ENCODE measurements at regions not wholly inside any gene's neighbourhood (a gene's known extent, or its start where the extent isn't known, plus 50 kb on each side); places are given as distances from the start of the nearest gene placed in this dataset.

- Histone ChIP-seq H3K4me3 (ENCODE audit: low read length in 3 of 3) (no peak overlapping the region), H3K4me1 (ENCODE audit: control insufficient read depth in 3 of 3, insufficient read depth in 3 of 3, low read length in 3 of 3) (no peaks in the 10 kb centered on the region), H3K9ac (ENCODE audit: low read depth in 1 of 3, low read length in 3 of 3) (no peak overlapping the region), H3K27me3 (ENCODE audit: control insufficient read depth in 3 of 3, insufficient read depth in 3 of 3, low read length in 3 of 3) (no peaks in the 10 kb centered on the region), H3K36me3 (ENCODE audit: control insufficient read depth in 3 of 3, insufficient read depth in 3 of 3, low read length in 3 of 3) (no peaks in the 10 kb centered on the region), H3K27ac (ENCODE audit: low read depth, low read length) (no peak overlapping the region), H3K9me3 (ENCODE audit: control insufficient read depth in 3 of 3, low read length in 3 of 3) (no peaks in the 10 kb centered on the region)
Measured at GRCh38 chr18:48488388-48488850, 50.4 kb upstream of the CTIF start.

GRCh38 chr18:48486754-48487153 lies 52.1 kb upstream of the CTIF start:
- H3K9ac ChIP-seq (ENCODE audit: low read depth in 1 of 3, low read length in 3 of 3) = no peak overlapping the region
- no peaks in the 10 kb centered on the region for H3K36me3 ChIP-seq (ENCODE audit: control insufficient read depth in 3 of 3, insufficient read depth in 3 of 3, low read length in 3 of 3)
- H3K9me3 ChIP-seq (ENCODE audit: control insufficient read depth in 3 of 3, low read length in 3 of 3) = no peaks in the 10 kb centered on the region
- H3K4me1 ChIP-seq (ENCODE audit: control insufficient read depth in 3 of 3, insufficient read depth in 3 of 3, low read length in 3 of 3) = no peaks in the 10 kb centered on the region
- H3K27ac ChIP-seq (ENCODE audit: low read depth, low read length) = no peak overlapping the region
- H3K27me3 ChIP-seq (ENCODE audit: control insufficient read depth in 3 of 3, insufficient read depth in 3 of 3, low read length in 3 of 3) = no peaks in the 10 kb centered on the region
- H3K4me3 ChIP-seq (ENCODE audit: low read length in 3 of 3) = no peak overlapping the region

- H3K27me3 ChIP-seq (ENCODE audit: control insufficient read depth in 3 of 3, insufficient read depth in 3 of 3, low read length in 3 of 3) = no peaks in the 10 kb centered on the region
- H3K4me1 ChIP-seq (ENCODE audit: control insufficient read depth in 3 of 3, insufficient read depth in 3 of 3, low read length in 3 of 3) = no peaks in the 10 kb centered on the region
- H3K36me3 ChIP-seq (ENCODE audit: control insufficient read depth in 3 of 3, insufficient read depth in 3 of 3, low read length in 3 of 3) = no peaks in the 10 kb centered on the region
- H3K9ac ChIP-seq (ENCODE audit: low read depth in 1 of 3, low read length in 3 of 3) = no peak overlapping the region
- no peak overlapping the region for H3K27ac ChIP-seq (ENCODE audit: low read depth, low read length)
- no peaks in the 10 kb centered on the region for H3K9me3 ChIP-seq (ENCODE audit: control insufficient read depth in 3 of 3, low read length in 3 of 3)
- H3K4me3 ChIP-seq (ENCODE audit: low read length in 3 of 3) = no peak overlapping the region
Measured at GRCh38 chr18:48485828-48486405, 52.9 kb upstream of the CTIF start.

GRCh38 chr18:48481092-48481491 lies 57.7 kb upstream of the CTIF start:
- Histone ChIP-seq H3K36me3 (ENCODE audit: control insufficient read depth in 3 of 3, insufficient read depth in 3 of 3, low read length in 3 of 3) (no peaks in the 10 kb centered on the region), H3K27ac (ENCODE audit: low read depth, low read length) (no peak overlapping the region), H3K9me3 (ENCODE audit: control insufficient read depth in 3 of 3, low read length in 3 of 3) (no peaks in the 10 kb centered on the region), H3K9ac (ENCODE audit: low read depth in 1 of 3, low read length in 3 of 3) (no peak overlapping the region), H3K4me3 (ENCODE audit: low read length in 3 of 3) (no peak overlapping the region), H3K27me3 (ENCODE audit: control insufficient read depth in 3 of 3, insufficient read depth in 3 of 3, low read length in 3 of 3) (no peaks in the 10 kb centered on the region), H3K4me1 (ENCODE audit: control insufficient read depth in 3 of 3, insufficient read depth in 3 of 3, low read length in 3 of 3) (no peaks in the 10 kb centered on the region)

GRCh38 chr18:48479531-48479930 lies 59.3 kb upstream of the CTIF start:
- H3K36me3 ChIP-seq (ENCODE audit: control insufficient read depth in 3 of 3, insufficient read depth in 3 of 3, low read length in 3 of 3) = no peaks in the 10 kb centered on the region
- H3K4me1 ChIP-seq (ENCODE audit: control insufficient read depth in 3 of 3, insufficient read depth in 3 of 3, low read length in 3 of 3) = no peaks in the 10 kb centered on the region
- no peak overlapping the region for H3K9ac ChIP-seq (ENCODE audit: low read depth in 1 of 3, low read length in 3 of 3)
- no peak overlapping the region for H3K27ac ChIP-seq (ENCODE audit: low read depth, low read length)
- H3K9me3 ChIP-seq (ENCODE audit: control insufficient read depth in 3 of 3, low read length in 3 of 3) = no peaks in the 10 kb centered on the region
- no peak overlapping the region for H3K4me3 ChIP-seq (ENCODE audit: low read length in 3 of 3)
- H3K27me3 ChIP-seq (ENCODE audit: control insufficient read depth in 3 of 3, insufficient read depth in 3 of 3, low read length in 3 of 3) = no peaks in the 10 kb centered on the region

- no peak overlapping the region for H3K4me3 ChIP-seq (ENCODE audit: low read length in 3 of 3)
- H3K4me1 ChIP-seq (ENCODE audit: control insufficient read depth in 3 of 3, insufficient read depth in 3 of 3, low read length in 3 of 3) = no peaks in the 10 kb centered on the region
- H3K36me3 ChIP-seq (ENCODE audit: control insufficient read depth in 3 of 3, insufficient read depth in 3 of 3, low read length in 3 of 3) = no peaks in the 10 kb centered on the region
- no peak overlapping the region for H3K9ac ChIP-seq (ENCODE audit: low read depth in 1 of 3, low read length in 3 of 3)
- H3K27me3 ChIP-seq (ENCODE audit: control insufficient read depth in 3 of 3, insufficient read depth in 3 of 3, low read length in 3 of 3) = no peaks in the 10 kb centered on the region
- H3K9me3 ChIP-seq (ENCODE audit: control insufficient read depth in 3 of 3, low read length in 3 of 3) = no peaks in the 10 kb centered on the region
- H3K27ac ChIP-seq (ENCODE audit: low read depth, low read length) = no peak overlapping the region
Measured at GRCh38 chr18:48477348-48477747, 61.5 kb upstream of the CTIF start.

GRCh38 chr18:48476550-48476917 lies 62.3 kb upstream of the CTIF start:
- no peaks in the 10 kb centered on the region for H3K27me3 ChIP-seq (ENCODE audit: control insufficient read depth in 3 of 3, insufficient read depth in 3 of 3, low read length in 3 of 3)
- no peaks in the 10 kb centered on the region for H3K9me3 ChIP-seq (ENCODE audit: control insufficient read depth in 3 of 3, low read length in 3 of 3)
- H3K4me3 ChIP-seq (ENCODE audit: low read length in 3 of 3) = no peak overlapping the region
- H3K4me1 ChIP-seq (ENCODE audit: control insufficient read depth in 3 of 3, insufficient read depth in 3 of 3, low read length in 3 of 3) = no peaks in the 10 kb centered on the region
- H3K36me3 ChIP-seq (ENCODE audit: control insufficient read depth in 3 of 3, insufficient read depth in 3 of 3, low read length in 3 of 3) = no peaks in the 10 kb centered on the region
- no peak overlapping the region for H3K9ac ChIP-seq (ENCODE audit: low read depth in 1 of 3, low read length in 3 of 3)
- H3K27ac ChIP-seq (ENCODE audit: low read depth, low read length) = no peak overlapping the region

GRCh38 chr18:48475635-48476549 lies 62.9 kb upstream of the CTIF start:
- H3K9ac ChIP-seq (ENCODE audit: low read depth in 1 of 3, low read length in 3 of 3) = no peak overlapping the region
- H3K4me1 ChIP-seq (ENCODE audit: control insufficient read depth in 3 of 3, insufficient read depth in 3 of 3, low read length in 3 of 3) = peaks cover 0 to 3% (median 0%) of the 10 kb centered on the region in 3 donors
- no peaks in the 10 kb centered on the region for H3K27me3 ChIP-seq (ENCODE audit: control insufficient read depth in 3 of 3, insufficient read depth in 3 of 3, low read length in 3 of 3)
- no peaks in the 10 kb centered on the region for H3K36me3 ChIP-seq (ENCODE audit: control insufficient read depth in 3 of 3, insufficient read depth in 3 of 3, low read length in 3 of 3)
- no peak overlapping the region for H3K4me3 ChIP-seq (ENCODE audit: low read length in 3 of 3)
- no peak overlapping the region for H3K27ac ChIP-seq (ENCODE audit: low read depth, low read length)
- no peaks in the 10 kb centered on the region for H3K9me3 ChIP-seq (ENCODE audit: control insufficient read depth in 3 of 3, low read length in 3 of 3)

GRCh38 chr18:48473816-48474215 lies 64.6 kb upstream of the ZBTB7C start:
- Histone ChIP-seq H3K27me3 (ENCODE audit: control insufficient read depth in 3 of 3, insufficient read depth in 3 of 3, low read length in 3 of 3) (no peaks in the 10 kb centered on the region), H3K4me1 (ENCODE audit: control insufficient read depth in 3 of 3, insufficient read depth in 3 of 3, low read length in 3 of 3) (peaks cover 0 to 4% (median 2%) of the 10 kb centered on the region in 3 donors), H3K4me3 (ENCODE audit: low read length in 3 of 3) (no peak overlapping the region), H3K9ac (ENCODE audit: low read depth in 1 of 3, low read length in 3 of 3) (no peak overlapping the region), H3K9me3 (ENCODE audit: control insufficient read depth in 3 of 3, low read length in 3 of 3) (no peaks in the 10 kb centered on the region), H3K27ac (ENCODE audit: low read depth, low read length) (no peak overlapping the region), H3K36me3 (ENCODE audit: control insufficient read depth in 3 of 3, insufficient read depth in 3 of 3, low read length in 3 of 3) (no peaks in the 10 kb centered on the region)

GRCh38 chr18:48472610-48473009 lies 63.4 kb upstream of the ZBTB7C start:
- H3K27ac ChIP-seq (ENCODE audit: low read depth, low read length) = no peak overlapping the region
- no peaks in the 10 kb centered on the region for H3K9me3 ChIP-seq (ENCODE audit: control insufficient read depth in 3 of 3, low read length in 3 of 3)
- H3K27me3 ChIP-seq (ENCODE audit: control insufficient read depth in 3 of 3, insufficient read depth in 3 of 3, low read length in 3 of 3) = no peaks in the 10 kb centered on the region
- no peak overlapping the region for H3K4me3 ChIP-seq (ENCODE audit: low read length in 3 of 3)
- H3K4me1 ChIP-seq (ENCODE audit: control insufficient read depth in 3 of 3, insufficient read depth in 3 of 3, low read length in 3 of 3) = peaks cover 0 to 4% (median 2%) of the 10 kb centered on the region in 3 donors
- H3K9ac ChIP-seq (ENCODE audit: low read depth in 1 of 3, low read length in 3 of 3) = no peak overlapping the region
- no peaks in the 10 kb centered on the region for H3K36me3 ChIP-seq (ENCODE audit: control insufficient read depth in 3 of 3, insufficient read depth in 3 of 3, low read length in 3 of 3)

Data from skeletal muscle tissue (tissue), 3 donors.